Panc1 (cell line): ENCODE measurements at regions not wholly inside any gene's neighbourhood (a gene's known extent, or its start where the extent isn't known, plus 50 kb on each side); places are given as distances from the start of the nearest gene placed in this dataset.

ENCODE experiments used
- ATAC-seq: fragments of 200-7000 bp; cut with Tn5 transposase; 2 replicates; pipeline ENCODE4 v1.9.1; 2020; ENCODE audit warnings: mild to moderate bottlenecking, moderate library complexity
- BruUV-seq: library from RNA; stranded (reverse); fragments of 400-500 nt; replicated peaks from 2 replicates; lab custom pipeline; 2021; lab: Mats Ljungman, UMichigan
- CTCF ChIA-PET: fragments of 300-600 bp; sonication (Branson Sonifier 250); formaldehyde crosslinking; loops from one replicate; lab custom pipeline; 2022; ENCODE audit warnings: antibody characterized with exemption; lab: Charles Lee
- POLR2A ChIA-PET: fragments of 300-600 bp; sonication (Branson Sonifier 250); formaldehyde crosslinking; loops from one replicate; lab custom pipeline; 2022; ENCODE audit warnings: antibody characterized with exemption; lab: Charles Lee
- DNase-seq: peaks from one replicate; pipeline ENCODE4 v3.0.0-alpha.2; 2010; ENCODE audit warnings: low read depth, low spot score
- H3K27ac ChIP-seq: 2 replicates; pipeline ENCODE4 v1.5.1; 2011; ENCODE audit warnings: mild to moderate bottlenecking, low read length, inconsistent platforms
- H3K27me3 ChIP-seq: fragments of 200-500 bp; sonication (Bioruptor generic); 2 replicates; pipeline ENCODE4 v1.6.0; 2014; ENCODE audit warnings: low read length, inconsistent platforms; ENCODE audit not compliant: control insufficient read depth, insufficient read depth
- H3K36me3 ChIP-seq: fragments of 200-500 bp; sonication (Bioruptor generic); 2 replicates; pipeline ENCODE4 v1.5.1; 2014; ENCODE audit warnings: inconsistent platforms, mild to moderate bottlenecking, low read length, moderate library complexity; ENCODE audit not compliant: control insufficient read depth, insufficient read depth
- H3K4me1 ChIP-seq: 2 replicates; pipeline ENCODE4 v1.5.1; 2011; ENCODE audit warnings: inconsistent platforms, mild to moderate bottlenecking, low read length, moderate library complexity; ENCODE audit not compliant: control insufficient read depth, insufficient read depth
- H3K4me3 ChIP-seq, 2 experiments: 2 replicates each; pipeline ENCODE4 v1.5.1; 2011 to 2012; ENCODE audit warnings: low read depth in 2 of 2, low read length in 2 of 2, mild to moderate bottlenecking in 2 of 2, inconsistent platforms in 1 of 2, moderate library complexity in 1 of 2
- H3K9me3 ChIP-seq: fragments of 200-500 bp; sonication (Bioruptor generic); 2 replicates; pipeline ENCODE4 v1.5.1; 2014; ENCODE audit warnings: low read depth, mild to moderate bottlenecking, inconsistent platforms, low read length, moderate library complexity; ENCODE audit not compliant: control insufficient read depth, insufficient read depth
- CTCF ChIP-seq: fragments of 450-650 bp; IDR thresholded peaks from 2 replicates; pipeline ENCODE4 v1.5.1; 2017; ENCODE audit warnings: mild to moderate bottlenecking
- POLR2AphosphoS5 ChIP-seq: IDR thresholded peaks from 2 replicates; pipeline ENCODE4 v1.6.1; 2012; ENCODE audit warnings: mild to moderate bottlenecking, low read depth, low read length, moderate library complexity
- REST ChIP-seq, 2 experiments: IDR thresholded peaks; 2 replicates each; pipeline ENCODE4 v1.6.1; 2011 to 2012; ENCODE audit warnings: low read depth in 2 of 2, control low read depth in 1 of 2, low read length in 1 of 2, mild to moderate bottlenecking in 1 of 2, moderate library complexity in 1 of 2; ENCODE audit not compliant: insufficient read depth in 1 of 2
- SIN3A ChIP-seq: IDR thresholded peaks from 2 replicates; pipeline ENCODE4 v1.6.1; 2012; ENCODE audit warnings: low read depth, mild to moderate bottlenecking, low read length, moderate library complexity, borderline replicate concordance; ENCODE audit not compliant: insufficient read depth
- TCF7L2 ChIP-seq: IDR thresholded peaks from 2 replicates; pipeline ENCODE4 v1.6.1; 2011; ENCODE audit warnings: mild to moderate bottlenecking, low read depth, low read length, inconsistent platforms
- in situ Hi-C: cut with HindIII; loops from 2 replicates; pipeline ENCODE4 v1.10.0; 2016; ENCODE audit warnings: low sequenced_read_pairs, low pct_unique_long_range_greater_than_20kb
- intact Hi-C: fragments of 100-400 bp; cut with micrococcal nuclease; formaldehyde crosslinking; loops from one replicate; pipeline ENCODE4 v1.10.0; 2022; ENCODE audit not compliant: unreplicated experiment

- Histone ChIP-seq H3K4me1 (no peaks in the 10 kb centered on the region), H3K36me3 (no peaks in the 10 kb centered on the region), H3K4me3 (no peak overlapping the region), H3K27me3 (no peaks in the 10 kb centered on the region), H3K27ac (no peak overlapping the region), H3K9me3 (no peaks in the 10 kb centered on the region)
- BruUV-seq: no TSS peak
- no peak for TF ChIP-seq SIN3A
- no peak for TF ChIP-seq REST (IDR thresholded peaks at IDR 0.05; ENCODE audit: insufficient read depth in 1 of 2, low read depth in 2 of 2, low read length in 1 of 2)
- no peak for TF ChIP-seq CTCF
- TF ChIP-seq TCF7L2: no peak
- TF ChIP-seq POLR2AphosphoS5: no peak
- in situ Hi-C loops (no loop called here), intact Hi-C loops (no loop called here)
- ATAC-seq: no peak
- POLR2A ChIA-PET: no interaction called here
- DNase-seq: no peak
- CTCF ChIA-PET: no interaction called here
Observed at GRCh38 chr11:23948851-23949250, 548.0 kb upstream of the LUZP2 start.

GRCh38 chr11:23953951-23954710, 542.7 kb upstream of the LUZP2 start:
- DNase-seq (no peak), ATAC-seq (no peak)
- Histone ChIP-seq H3K4me3 (no peak overlapping the region), H3K4me1 (no peaks in the 10 kb centered on the region), H3K27me3 (no peaks in the 10 kb centered on the region), H3K36me3 (no peaks in the 10 kb centered on the region; the same call in 1 of the 2 replicates), H3K27ac (no peak overlapping the region), H3K9me3 (no peaks in the 10 kb centered on the region)
- in situ Hi-C loops: no loop called here
- TF ChIP-seq CTCF (no peak), TCF7L2 (no peak), SIN3A (no peak), REST (IDR thresholded peaks at IDR 0.05; ENCODE audit: insufficient read depth in 1 of 2, low read depth in 2 of 2, low read length in 1 of 2) (no peak), POLR2AphosphoS5 (no peak)
- intact Hi-C loops: no loop called here
- CTCF ChIA-PET: no interaction called here
- no TSS peak for BruUV-seq
- POLR2A ChIA-PET: no interaction called here
